ENCODE measurements at regions not wholly inside any gene's neighbourhood (a gene's known extent, or its start where the extent isn't known, plus 50 kb on each side); places are given as distances from the start of the nearest gene placed in this dataset.

- H3K27me3 ChIP-seq (ENCODE audit: control insufficient read depth, insufficient read depth, low read length) = no peaks in the 10 kb centered on the region; the same call in 1 of the 2 replicates
- no TSS peak for BruUV-seq (replicated peaks)
Measured at GRCh38 chr22:48070760-48071159, 1308.3 kb downstream of the TBC1D22A start.

GRCh38 chr22:48070083-48070482, 1307.6 kb downstream of the TBC1D22A start:
- no peak for TF ChIP-seq SIN3A (IDR thresholded peaks at IDR 0.05; ENCODE audit: borderline replicate concordance, insufficient read depth, low read depth, low read length)
- no peak for TF ChIP-seq REST (IDR thresholded peaks at IDR 0.05; ENCODE audit: insufficient read depth in 1 of 2, low read depth in 2 of 2, low read length in 1 of 2)
- no peaks in the 10 kb centered on the region; the same call in 1 of the 2 replicates for H3K27me3 ChIP-seq (ENCODE audit: control insufficient read depth, insufficient read depth, low read length)
- no peaks in the 10 kb centered on the region for H3K9me3 ChIP-seq (ENCODE audit: control insufficient read depth, insufficient read depth, low read depth, low read length)
- POLR2A ChIA-PET = no interaction called here
- H3K4me3 ChIP-seq (ENCODE audit: low read depth in 2 of 2, low read length in 2 of 2) = no peak overlapping the region
- DNase-seq (ENCODE audit: low read depth, low spot score) = no peak
- H3K4me1 ChIP-seq (ENCODE audit: control insufficient read depth, insufficient read depth, low read length) = no peaks in the 10 kb centered on the region
- CTCF ChIA-PET = no interaction called here
- ATAC-seq = no peak
- in situ Hi-C loops (cut with HindIII; ENCODE audit: low pct_unique_long_range_greater_than_20kb, low sequenced_read_pairs) = no loop called here
- H3K27ac ChIP-seq (ENCODE audit: low read length) = no peak overlapping the region
- no TSS peak for BruUV-seq (replicated peaks)
- intact Hi-C loops (cut with micrococcal nuclease; ENCODE audit: unreplicated experiment) = no loop called here
- no peaks in the 10 kb centered on the region for H3K36me3 ChIP-seq (ENCODE audit: control insufficient read depth, insufficient read depth, low read length)

More at GRCh38 chr22:48070760-48071159, 1308.3 kb downstream of the TBC1D22A start:
- in situ Hi-C loops (cut with HindIII; ENCODE audit: low pct_unique_long_range_greater_than_20kb, low sequenced_read_pairs) = no loop called here
- ATAC-seq (no peak), DNase-seq (ENCODE audit: low read depth, low spot score) (no peak)
- ChIA-PET CTCF (no interaction called here), POLR2A (no interaction called here)
- Histone ChIP-seq H3K9me3 (ENCODE audit: control insufficient read depth, insufficient read depth, low read depth, low read length) (no peaks in the 10 kb centered on the region), H3K4me1 (ENCODE audit: control insufficient read depth, insufficient read depth, low read length) (no peaks in the 10 kb centered on the region), H3K4me3 (ENCODE audit: low read depth in 2 of 2, low read length in 2 of 2) (no peak overlapping the region), H3K36me3 (ENCODE audit: control insufficient read depth, insufficient read depth, low read length) (no peaks in the 10 kb centered on the region), H3K27ac (ENCODE audit: low read length) (no peak overlapping the region)
- intact Hi-C loops (cut with micrococcal nuclease; ENCODE audit: unreplicated experiment) = no loop called here
- TF ChIP-seq SIN3A (IDR thresholded peaks at IDR 0.05; ENCODE audit: borderline replicate concordance, insufficient read depth, low read depth, low read length) (no peak), REST (IDR thresholded peaks at IDR 0.05; ENCODE audit: insufficient read depth in 1 of 2, low read depth in 2 of 2, low read length in 1 of 2) (no peak), TCF7L2 (IDR thresholded peaks at IDR 0.05; ENCODE audit: low read depth, low read length) (no peak), CTCF (IDR thresholded peaks at IDR 0.05) (no peak), POLR2AphosphoS5 (IDR thresholded peaks at IDR 0.05; ENCODE audit: low read depth, low read length) (no peak)

Data from Panc1 (cell line).